ENCODE measurements at regions not wholly inside any gene's neighbourhood (a gene's known extent, or its start where the extent isn't known, plus 50 kb on each side); places are given as distances from the start of the nearest gene placed in this dataset.

- no peaks in the 10 kb centered on the region for H3K36me3 ChIP-seq
- DNase-seq (no peak), ATAC-seq (no peak)
- intact Hi-C loops (cut with DNase I): no loop called here
- no peaks in the 10 kb centered on the region for H3K4me1 ChIP-seq
- peaks cover 0 to 24% (median 6%) of the 10 kb centered on the region in 11 donors for H3K9me3 ChIP-seq
- no peak for TF ChIP-seq CTCF (IDR thresholded peaks at IDR 0.05)
- H3K27ac ChIP-seq: no peak overlapping the region
- H3K4me3 ChIP-seq: no peak overlapping the region
- H3K27me3 ChIP-seq: no peaks in the 10 kb centered on the region
- WGBS, 2 donors: 89 to 96% methylated on average over 3 of the region's 3 CpGs
These were observed 425.7 kb upstream of the CYLC2 start for GRCh38 chr9:102569436-102569835.

GRCh38 chr9:102551346-102551745 is 443.8 kb upstream of the CYLC2 start:
- Histone ChIP-seq H3K4me1 (no peaks in the 10 kb centered on the region), H3K27me3 (no peaks in the 10 kb centered on the region), H3K9me3 (peaks cover 0 to 39% (median 3%) of the 10 kb centered on the region in 11 donors), H3K4me3 (no peak overlapping the region), H3K36me3 (no peaks in the 10 kb centered on the region), H3K27ac (no peak overlapping the region)
- DNase-seq (no peak), ATAC-seq (no peak)
- intact Hi-C loops (cut with DNase I): no loop called here
- no peak for TF ChIP-seq CTCF (IDR thresholded peaks at IDR 0.05)
- 93 to 95% methylated on average over 1 of the region's 1 CpG for WGBS, 2 donors

DNA sequence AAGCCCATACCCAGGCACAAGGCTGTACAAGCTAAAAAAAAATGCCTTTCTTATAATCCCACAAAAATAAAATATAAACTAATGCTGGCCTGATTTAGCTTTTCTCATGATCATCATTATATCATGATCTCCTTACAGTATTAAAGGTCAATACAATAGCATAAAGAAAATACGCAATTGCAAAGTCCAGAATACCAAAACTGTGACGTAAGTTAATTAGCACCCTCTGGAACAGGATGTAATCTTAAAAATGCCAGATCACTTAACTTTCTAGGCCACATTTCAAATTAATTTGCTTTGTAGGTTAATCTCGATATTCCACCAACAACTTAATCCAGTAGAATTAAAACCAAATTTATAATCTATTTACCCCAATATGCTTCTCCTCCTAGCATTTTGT is 444.2 kb upstream of the CYLC2 start:
- Histone ChIP-seq H3K36me3 (no peaks in the 10 kb centered on the region), H3K9me3 (peaks cover 0 to 39% (median 3%) of the 10 kb centered on the region in 11 donors), H3K27ac (no peak overlapping the region), H3K27me3 (no peaks in the 10 kb centered on the region), H3K4me3 (no peak overlapping the region), H3K4me1 (no peaks in the 10 kb centered on the region)
- intact Hi-C loops (cut with DNase I): no loop called here
- 82 to 85% methylated on average over 3 of the region's 3 CpGs for WGBS, 2 donors
- DNase-seq (no peak), ATAC-seq (no peak)
- no peak for TF ChIP-seq CTCF (IDR thresholded peaks at IDR 0.05)

DNA sequence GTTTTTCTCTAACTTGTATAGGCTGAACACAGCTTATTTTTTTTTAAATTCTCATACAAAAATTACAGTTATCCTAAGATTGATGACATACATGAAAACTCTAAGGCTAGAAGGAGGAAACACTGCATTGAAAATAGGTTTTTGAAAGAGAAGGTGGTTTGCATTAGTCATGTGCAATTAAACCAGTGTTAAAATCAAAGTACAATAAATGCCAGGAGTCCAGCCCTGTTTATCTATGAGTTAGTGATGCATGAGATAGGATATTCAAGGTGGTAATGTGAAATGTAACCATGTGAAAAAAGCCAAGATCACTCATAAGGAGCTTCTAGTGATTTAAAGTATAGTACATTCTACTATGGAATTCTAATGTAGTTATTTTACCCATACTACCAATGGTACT is 444.9 kb upstream of the CYLC2 start:
- no peak for TF ChIP-seq CTCF (IDR thresholded peaks at IDR 0.05)
- Histone ChIP-seq H3K4me3 (no peak overlapping the region), H3K27me3 (no peaks in the 10 kb centered on the region), H3K27ac (no peak overlapping the region), H3K9me3 (peaks cover 0 to 39% (median 3%) of the 10 kb centered on the region in 11 donors), H3K4me1 (no peaks in the 10 kb centered on the region), H3K36me3 (no peaks in the 10 kb centered on the region)
- ATAC-seq (no peak), DNase-seq (no peak)
- intact Hi-C loops (cut with DNase I): no loop called here

- Histone ChIP-seq H3K4me3 (no peak overlapping the region), H3K27me3 (no peaks in the 10 kb centered on the region), H3K36me3 (no peaks in the 10 kb centered on the region), H3K4me1 (no peaks in the 10 kb centered on the region), H3K9me3 (peaks cover 0 to 6% (median 0%) of the 10 kb centered on the region in 11 donors), H3K27ac (no peak overlapping the region)
- ATAC-seq (no peak), DNase-seq (no peak)
- no peak for TF ChIP-seq CTCF (IDR thresholded peaks at IDR 0.05)
- 81 to 86% methylated on average over 2 of the region's 2 CpGs for WGBS, 2 donors
- intact Hi-C loops (cut with DNase I): no loop called here
These were observed 461.1 kb upstream of the CYLC2 start for GRCh38 chr9:102534031-102534430.
